Upper lobe of left lung (tissue), 4 donors: ENCODE measurements at regions not wholly inside any gene's neighbourhood (a gene's known extent, or its start where the extent isn't known, plus 50 kb on each side); places are given as distances from the start of the nearest gene placed in this dataset.

Experiments used
- CTCF ChIP-seq, 6 experiments: fragments of 450-650 bp in 4 of 6; fragments of 200-600 bp in 2 of 6; sonication (generic) in 2 of 6; IDR thresholded peaks; one replicate each; pipeline ENCODE4 v1.5.1; 2016 to 2019; ENCODE audit warnings: antibody characterized with exemption in 6 of 6
- POLR2A ChIP-seq, 4 donors: fragments of 450-650 bp; IDR thresholded peaks; one replicate each; pipeline ENCODE4 v1.5.1; 2016 to 2017; ENCODE audit warnings: antibody characterized with exemption in 4 of 4, mild to moderate bottlenecking in 2 of 4
- POLR2AphosphoS5 ChIP-seq, 2 donors: sonication (generic); formaldehyde crosslinking; IDR thresholded peaks; one replicate each; pipeline ENCODE4 v1.5.1; 2017; ENCODE audit warnings: antibody characterized with exemption in 2 of 2

GRCh38 chr20:11546939-11547338, 370.8 kb upstream of the BTBD3 start:
- TF ChIP-seq POLR2AphosphoS5 (IDR thresholded peaks at IDR 0.05) (no peak), CTCF (IDR thresholded peaks at IDR 0.05) (no peak), POLR2A (IDR thresholded peaks at IDR 0.05) (no peak)
